GM23338 (cell line): ENCODE measurements at regions not wholly inside any gene's neighbourhood (a gene's known extent, or its start where the extent isn't known, plus 50 kb on each side); places are given as distances from the start of the nearest gene placed in this dataset.

ENCODE experiments used
- ATAC-seq: fragments of 200-7000 bp; cut with Tn5 transposase; 3 replicates; pipeline ENCODE4 v1.9.1; 2020
- DNase-seq: peaks from one replicate; pipeline ENCODE4 v3.0.0-alpha.2; 2015; ENCODE audit warnings: low spot score
- H2AFZ ChIP-seq: fragments of 200-600 bp; sonication (generic); 2 replicates; pipeline ENCODE4 v1.8.0; 2016; ENCODE audit warnings: antibody characterized with exemption, mild to moderate bottlenecking, moderate library complexity
- H3F3A ChIP-seq: fragments of 200-600 bp; sonication (generic); replicated peaks from 2 replicates; pipeline ENCODE4 v1.8.0; 2017; ENCODE audit warnings: antibody characterized with exemption, mixed run types, low read depth
- H3K27ac ChIP-seq: fragments of 200-600 bp; sonication (generic); 2 replicates; pipeline ENCODE4 v1.6.1; 2016; ENCODE audit warnings: low read depth
- H3K27me3 ChIP-seq: fragments of 200-600 bp; sonication (generic); 2 replicates; pipeline ENCODE4 v1.8.0; 2016; ENCODE audit warnings: mild to moderate bottlenecking, mixed run types, moderate library complexity; ENCODE audit not compliant: insufficient read depth
- H3K36me3 ChIP-seq: fragments of 200-600 bp; sonication (generic); 2 replicates; pipeline ENCODE4 v1.8.0; 2016; ENCODE audit warnings: mild to moderate bottlenecking; ENCODE audit not compliant: insufficient read depth
- H3K4me1 ChIP-seq: fragments of 200-600 bp; sonication (generic); 2 replicates; pipeline ENCODE4 v1.8.0; 2016; ENCODE audit warnings: mild to moderate bottlenecking, moderate library complexity; ENCODE audit not compliant: insufficient read depth
- H3K4me2 ChIP-seq: fragments of 200-600 bp; sonication (generic); 2 replicates; pipeline ENCODE4 v1.7.1; 2017; ENCODE audit warnings: mixed run types
- H3K4me3 ChIP-seq: fragments of 200-600 bp; sonication (generic); 2 replicates; pipeline ENCODE4 v1.6.1; 2016; ENCODE audit warnings: mixed run types
- H3K79me2 ChIP-seq: fragments of 200-600 bp; sonication (generic); replicated peaks from 2 replicates; pipeline ENCODE4 v1.8.0; 2017; ENCODE audit warnings: mild to moderate bottlenecking; ENCODE audit not compliant: insufficient read depth
- H3K9me2 ChIP-seq: fragments of 200-600 bp; sonication (generic); 2 replicates; pipeline ENCODE4 v1.8.0; 2017; ENCODE audit not compliant: insufficient read depth
- H4K20me1 ChIP-seq: fragments of 200-600 bp; sonication (generic); replicated peaks from 2 replicates; pipeline ENCODE4 v1.8.0; 2017; ENCODE audit warnings: mild to moderate bottlenecking; ENCODE audit not compliant: insufficient read depth
- H3K27ac Mint-ChIP-seq: 2 replicates; pipeline ENCODE4 v1.8.0; 2020; ENCODE audit warnings: inconsistent platforms, mild to moderate bottlenecking, moderate library complexity, mixed read lengths
- H3K27me3 Mint-ChIP-seq: 3 replicates; pipeline ENCODE4 v1.8.0; 2022; ENCODE audit warnings: low read depth, mild to moderate bottlenecking, moderate library complexity, mixed read lengths, inconsistent platforms; ENCODE audit not compliant: insufficient read depth, poor library complexity
- H3K36me3 Mint-ChIP-seq: 3 replicates; pipeline ENCODE4 v1.8.0; 2021; ENCODE audit warnings: low read depth, mild to moderate bottlenecking, inconsistent platforms, moderate library complexity, mixed read lengths
- H3K4me1 Mint-ChIP-seq: 3 replicates; pipeline ENCODE4 v1.8.0; 2020; ENCODE audit warnings: mild to moderate bottlenecking, inconsistent platforms, mixed read lengths
- H3K4me3 Mint-ChIP-seq: 3 replicates; pipeline ENCODE4 v1.8.0; 2021; ENCODE audit warnings: moderate library complexity, mild to moderate bottlenecking, inconsistent platforms, mixed read lengths
- H3K9me3 Mint-ChIP-seq: 3 replicates; pipeline ENCODE4 v1.8.0; 2020; ENCODE audit warnings: moderate library complexity, mild to moderate bottlenecking, inconsistent platforms, mixed read lengths
- CREB1 ChIP-seq: fragments of 250-450 bp; sonication (Bioruptor Pico); IDR thresholded peaks from 2 replicates; pipeline ENCODE4 v1.5.0; 2020; ENCODE audit warnings: low read depth, mild to moderate bottlenecking, moderate library complexity
- CTCF ChIP-seq, 2 experiments: fragments of 200-600 bp in 1 of 2; sonication (generic) in 1 of 2; conservative IDR thresholded peaks; 2 replicates each; pipeline versions ENCODE4 v1.5.1 to v1.6.1; 2016 to 2017; ENCODE audit warnings: antibody characterized with exemption in 2 of 2, low read depth in 2 of 2, mild to moderate bottlenecking in 2 of 2, moderate library complexity in 1 of 2
- EZH2 ChIP-seq: fragments of 200-600 bp; sonication (generic); IDR thresholded peaks from one replicate; pipeline ENCODE4 v1.8.0; 2017; ENCODE audit warnings: antibody characterized with exemption, mild to moderate bottlenecking, low read depth; ENCODE audit not compliant: unreplicated experiment
- EZH2phosphoT487 ChIP-seq: fragments of 200-600 bp; sonication (generic); IDR thresholded peaks from one replicate; pipeline ENCODE4 v1.8.1; 2018; ENCODE audit warnings: antibody characterized with exemption; ENCODE audit not compliant: unreplicated experiment
- NANOG ChIP-seq: IDR thresholded peaks from 2 replicates; pipeline ENCODE4 v1.6.1; 2016; ENCODE audit warnings: antibody characterized with exemption, borderline replicate concordance
- ZNF331 ChIP-seq: fragments of 250-450 bp; sonication (Bioruptor Pico); IDR thresholded peaks from 2 replicates; pipeline ENCODE4 v1.5.0; 2020; ENCODE audit warnings: low read depth, mild to moderate bottlenecking, moderate library complexity
- ZNF462 ChIP-seq: fragments of 250-450 bp; sonication (Bioruptor Pico); IDR thresholded peaks from 2 replicates; pipeline ENCODE4 v1.5.0; 2020; ENCODE audit warnings: mild to moderate bottlenecking, moderate library complexity
- TF ChIP-seq, protein P1 (sequence below): IDR thresholded peaks from 2 replicates; pipeline ENCODE4 v1.6.1; 2016; ENCODE audit warnings: antibody characterized with exemption

DNA sequence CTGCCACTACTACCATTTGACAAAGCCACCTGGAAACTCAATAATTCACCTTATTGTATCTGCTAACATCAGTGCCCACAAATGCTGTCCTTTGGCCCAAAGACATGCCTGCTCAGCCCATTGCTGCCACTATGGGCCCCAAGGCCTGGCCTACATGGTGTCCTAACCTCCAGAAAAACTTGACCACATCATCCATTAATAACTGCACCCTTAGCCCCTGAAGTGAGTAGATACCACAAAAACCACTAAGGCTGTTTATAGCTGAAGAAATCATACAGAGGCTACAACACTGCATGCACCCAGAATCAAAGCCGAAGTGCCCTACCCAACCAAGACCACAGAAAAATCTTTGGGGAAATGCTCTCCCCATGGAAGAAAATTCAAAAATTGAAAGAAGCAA lies 932.8 kb upstream of the SLITRK6 start:
- Mint-ChIP-seq H3K4me1 (no peaks in the 10 kb centered on the region), H3K4me3 (no peak overlapping the region), H3K27me3 (peaks cover 2% of the 10 kb centered on the region), H3K36me3 (no peaks in the 10 kb centered on the region), H3K27ac (no peak overlapping the region), H3K9me3 (peaks cover 5% of the 10 kb centered on the region; the same call in 1 of the 3 replicates)
- DNase-seq (no peak), ATAC-seq (no peak)
- H3K4me3 ChIP-seq, result no peak overlapping the region
- no peaks in the 10 kb centered on the region for H4K20me1 ChIP-seq
- no peak overlapping the region for H3K27ac ChIP-seq
- H3K4me2 ChIP-seq, result no peak overlapping the region
- no peak for TF ChIP-seq CREB1 (CRISPR knock-in tag)
- no peak for TF ChIP-seq EZH2
- no peak for TF ChIP-seq CTCF (conservative IDR thresholded peaks at IDR 0.05; ENCODE audit: low read depth in 2 of 2)
- TF ChIP-seq EZH2phosphoT487, result no peak
- no peak for TF ChIP-seq ZNF331 (CRISPR knock-in tag)
- H3K4me1 ChIP-seq, result no peaks in the 10 kb centered on the region
- H3F3A ChIP-seq, result no peaks in the 10 kb centered on the region
- no peaks in the 10 kb centered on the region for H3K9me2 ChIP-seq
- no peaks in the 10 kb centered on the region for H3K27me3 ChIP-seq
- no peaks in the 10 kb centered on the region for H3K79me2 ChIP-seq
- no peaks in the 10 kb centered on the region for H3K36me3 ChIP-seq
- H2AFZ ChIP-seq, result no peak overlapping the region

GRCh38 chr13:86737334-86737932 lies 933.7 kb upstream of the SLITRK5 start:
- Mint-ChIP-seq H3K36me3 (peaks cover 3% of the 10 kb centered on the region; the same call in 1 of the 3 replicates), H3K4me1 (no peaks in the 10 kb centered on the region), H3K27me3 (no peaks in the 10 kb centered on the region), H3K9me3 (peaks cover 16% of the 10 kb centered on the region; the same call in 2 of the 3 replicates), H3K4me3 (no peak overlapping the region), H3K27ac (no peak overlapping the region)
- Histone ChIP-seq H4K20me1 (no peaks in the 10 kb centered on the region), H3F3A (no peaks in the 10 kb centered on the region), H3K27me3 (no peaks in the 10 kb centered on the region), H3K4me3 (no peak overlapping the region), H3K4me2 (no peak overlapping the region), H2AFZ (no peak overlapping the region), H3K4me1 (no peaks in the 10 kb centered on the region), H3K27ac (no peak overlapping the region), H3K9me2 (no peaks in the 10 kb centered on the region), H3K36me3 (no peaks in the 10 kb centered on the region), H3K79me2 (no peaks in the 10 kb centered on the region)
- ATAC-seq (no peak), DNase-seq (no peak)
- no peak for TF ChIP-seq EZH2phosphoT487
- TF ChIP-seq ZNF462, result no peak
- no peak for TF ChIP-seq NANOG
- TF ChIP-seq, protein P1, sequence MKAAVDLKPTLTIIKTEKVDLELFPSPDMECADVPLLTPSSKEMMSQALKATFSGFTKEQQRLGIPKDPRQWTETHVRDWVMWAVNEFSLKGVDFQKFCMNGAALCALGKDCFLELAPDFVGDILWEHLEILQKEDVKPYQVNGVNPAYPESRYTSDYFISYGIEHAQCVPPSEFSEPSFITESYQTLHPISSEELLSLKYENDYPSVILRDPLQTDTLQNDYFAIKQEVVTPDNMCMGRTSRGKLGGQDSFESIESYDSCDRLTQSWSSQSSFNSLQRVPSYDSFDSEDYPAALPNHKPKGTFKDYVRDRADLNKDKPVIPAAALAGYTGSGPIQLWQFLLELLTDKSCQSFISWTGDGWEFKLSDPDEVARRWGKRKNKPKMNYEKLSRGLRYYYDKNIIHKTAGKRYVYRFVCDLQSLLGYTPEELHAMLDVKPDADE, result no peak
